ENCODE measurements at regions not wholly inside any gene's neighbourhood (a gene's known extent, or its start where the extent isn't known, plus 50 kb on each side); places are given as distances from the start of the nearest gene placed in this dataset.
"Not testable (repeated sequence)": the region's sequence is repeated elsewhere in the genome, so short reads cannot be mapped to it uniquely, and the experiment has no call there.

DNA sequence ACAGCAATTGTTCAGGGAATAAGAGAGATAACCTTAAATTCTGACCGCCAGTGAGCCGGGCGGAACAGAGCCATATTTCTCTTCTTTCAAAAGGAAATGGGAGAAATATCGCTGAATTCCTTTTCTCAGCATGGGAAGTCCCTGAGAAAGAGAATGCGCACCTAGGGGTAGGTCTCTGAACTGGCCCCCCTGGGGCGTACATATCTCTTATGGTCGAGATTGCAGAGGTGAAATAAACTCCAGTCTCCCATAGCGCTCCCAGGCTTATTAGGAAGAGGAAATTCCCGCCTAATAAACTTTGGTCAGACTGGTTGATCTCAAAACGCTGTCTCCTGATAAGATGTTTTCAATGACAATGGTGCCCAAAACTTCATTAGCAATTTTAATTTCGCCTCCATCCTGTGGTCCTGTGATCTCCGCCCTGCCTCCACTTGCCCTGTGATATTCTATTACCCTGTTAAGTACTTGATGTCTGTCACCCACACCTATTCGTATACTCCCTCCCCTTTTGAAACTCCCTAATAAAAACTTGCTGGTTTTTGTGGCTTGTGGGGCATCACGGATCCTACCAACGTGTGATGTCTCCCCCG lies 195.8 kb upstream of the HMCN1 start:
- H3K27ac Mint-ChIP-seq = not testable (repeated sequence)

DNA sequence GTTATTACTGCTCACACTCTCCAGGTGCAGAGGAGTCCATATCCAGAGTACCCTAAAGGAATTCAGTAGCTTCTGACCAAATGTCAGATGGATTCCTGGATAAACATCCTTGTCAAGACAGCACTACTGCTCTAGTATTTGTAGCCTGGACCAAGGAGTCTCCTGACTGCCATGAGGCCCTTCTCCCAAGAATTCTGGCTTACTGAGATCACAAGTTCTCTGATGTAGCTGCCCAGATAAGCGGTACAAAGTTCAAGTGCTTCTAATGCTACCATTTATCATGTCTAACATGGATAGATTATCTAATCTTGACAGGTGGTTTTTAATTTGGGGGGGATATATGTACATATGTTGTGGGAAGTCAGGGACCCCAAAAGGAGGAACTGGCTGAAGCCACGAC lies 196.6 kb upstream of the HMCN1 start:
- peaks cover 13% of the 10 kb centered on the region for H3K4me1 Mint-ChIP-seq
- H3K36me3 Mint-ChIP-seq = no peaks in the 10 kb centered on the region
- H3K27ac Mint-ChIP-seq = no peak overlapping the region
- H3K4me3 Mint-ChIP-seq = no peak overlapping the region
- H3K27me3 Mint-ChIP-seq = peaks cover 4% of the 10 kb centered on the region
- DNase-seq = no peak
- CTCF ChIA-PET = no interaction called here
- H3K9me3 Mint-ChIP-seq = peaks cover 12% of the 10 kb centered on the region

More for the DNA sequence above, 195.8 kb upstream of the HMCN1 start:
- H3K36me3 Mint-ChIP-seq, H3K27me3 Mint-ChIP-seq, H3K4me3 Mint-ChIP-seq, DNase-seq, CTCF ChIA-PET: not testable (repeated sequence)
- Mint-ChIP-seq H3K4me1 (peaks cover 13% of the 10 kb centered on the region), H3K9me3 (peaks cover 12% of the 10 kb centered on the region)

DNA sequence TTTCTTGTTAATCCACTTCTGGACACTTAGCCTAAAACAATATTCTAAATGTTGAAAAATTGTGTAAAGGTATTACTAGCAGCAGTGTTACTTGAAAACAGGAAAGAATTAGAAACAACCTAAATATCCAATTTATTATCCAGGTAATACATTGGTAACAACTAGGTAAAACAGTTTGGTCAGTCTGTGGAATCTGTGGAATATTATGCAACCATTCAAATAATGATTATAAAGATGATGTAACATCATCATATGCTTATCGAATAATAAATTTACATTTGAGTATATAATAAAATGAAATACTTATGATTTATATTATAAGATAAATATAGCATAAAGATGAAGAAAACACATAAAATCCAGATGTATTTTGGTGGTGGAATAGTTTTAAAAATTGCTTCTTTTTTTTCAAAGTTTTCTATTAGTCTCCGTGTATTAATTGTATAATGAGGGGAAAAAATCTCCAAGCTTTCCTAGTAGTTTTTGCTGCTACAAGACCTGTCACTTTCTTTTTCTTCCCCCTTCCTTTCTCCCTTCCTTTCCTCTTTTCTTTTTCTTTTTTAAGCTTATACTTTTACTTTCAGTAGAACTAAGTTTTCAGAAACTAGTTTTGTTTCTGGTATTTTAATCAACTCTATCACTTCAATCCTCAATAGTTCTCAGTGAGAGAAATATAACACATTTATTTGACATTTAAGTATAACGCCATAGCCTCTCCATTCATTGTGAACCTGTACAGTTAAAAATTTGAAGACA lies 197.8 kb upstream of the HMCN1 start:
- CTCF ChIA-PET = no interaction called here
- no peaks in the 10 kb centered on the region for H3K36me3 Mint-ChIP-seq
- peaks cover 12% of the 10 kb centered on the region for H3K9me3 Mint-ChIP-seq
- no peak overlapping the region for H3K27ac Mint-ChIP-seq
- peaks cover 13% of the 10 kb centered on the region for H3K4me1 Mint-ChIP-seq
- peaks cover 4% of the 10 kb centered on the region for H3K27me3 Mint-ChIP-seq
- DNase-seq = no peak
- no peak overlapping the region for H3K4me3 Mint-ChIP-seq

DNA sequence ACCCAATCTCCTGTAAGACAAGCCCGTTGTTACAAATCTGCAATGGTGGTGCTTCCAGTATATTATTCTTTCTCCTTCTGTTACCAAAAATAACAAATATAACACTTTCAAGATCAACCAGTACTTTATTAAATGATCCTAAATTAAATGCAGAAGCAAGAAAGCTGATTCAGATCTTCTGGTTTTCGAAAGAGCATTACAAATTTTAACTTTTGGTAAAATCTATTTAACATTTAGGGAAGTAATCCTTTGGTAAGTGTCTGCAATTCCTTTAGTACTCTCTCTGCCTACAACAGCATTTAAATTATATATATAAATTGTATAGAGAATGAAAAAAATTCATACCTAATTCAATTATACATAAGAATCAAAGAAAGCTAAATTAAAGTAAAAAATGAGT lies 198.6 kb upstream of the HMCN1 start:
- Mint-ChIP-seq H3K36me3 (no peaks in the 10 kb centered on the region), H3K4me1 (peaks cover 13% of the 10 kb centered on the region), H3K27me3 (peaks cover 4% of the 10 kb centered on the region), H3K4me3 (no peak overlapping the region), H3K9me3 (peaks cover 9% of the 10 kb centered on the region), H3K27ac (no peak overlapping the region)
- CTCF ChIA-PET = no interaction called here
- DNase-seq = no peak

DNA sequence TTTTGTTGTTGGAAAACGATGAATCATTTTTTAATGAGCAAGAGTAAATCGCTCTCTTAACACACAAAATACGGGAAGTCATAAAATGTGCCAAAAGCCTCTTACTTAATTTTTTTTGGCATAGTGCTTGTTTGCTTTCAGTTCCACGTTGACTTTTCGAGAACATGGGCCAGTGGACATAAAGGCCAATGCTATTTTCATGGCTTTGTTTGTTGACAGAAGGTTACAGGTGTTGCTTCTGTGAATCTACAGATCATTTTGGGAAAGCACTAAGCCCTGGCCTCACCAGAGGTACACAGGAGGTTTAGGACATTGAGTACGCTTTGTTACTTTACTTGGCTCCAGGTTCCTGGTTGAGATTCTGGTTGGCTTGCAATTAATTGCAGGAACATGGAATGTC lies 199.4 kb upstream of the HMCN1 start:
- Mint-ChIP-seq H3K4me1 (peaks cover 12% of the 10 kb centered on the region), H3K9me3 (peaks cover 8% of the 10 kb centered on the region), H3K4me3 (no peak overlapping the region), H3K27ac (no peak overlapping the region), H3K36me3 (no peaks in the 10 kb centered on the region), H3K27me3 (peaks cover 4% of the 10 kb centered on the region)
- CTCF ChIA-PET = no interaction called here
- DNase-seq = no peak

DNA sequence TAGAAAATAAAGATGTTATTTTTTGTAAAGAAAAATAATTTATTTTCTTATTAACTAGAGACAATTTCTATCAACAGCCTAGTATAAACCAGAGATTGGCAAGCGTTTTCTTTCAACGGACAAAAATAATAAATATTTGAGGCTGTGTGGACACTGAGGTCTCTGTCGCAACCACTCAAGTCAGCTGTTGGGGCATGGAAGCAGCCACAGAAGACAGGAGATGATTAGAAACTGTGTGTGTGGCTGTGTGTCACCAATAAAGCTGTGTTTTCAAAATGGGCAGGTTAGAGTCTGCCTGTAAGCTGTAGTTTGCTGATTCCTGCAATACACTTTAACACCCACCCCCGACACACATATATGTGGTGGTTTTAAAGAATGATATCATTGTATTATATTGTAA lies 200.6 kb upstream of the HMCN1 start:
- H3K27me3 Mint-ChIP-seq = peaks cover 4% of the 10 kb centered on the region
- CTCF ChIA-PET = interaction anchor here (0.9 kb wide), 1 partner anchor 136 kb away, joined by 3 read pairs; no protein-coding TSS in a partner anchor
- peaks cover 2% of the 10 kb centered on the region for H3K9me3 Mint-ChIP-seq
- no peaks in the 10 kb centered on the region for H3K36me3 Mint-ChIP-seq
- H3K4me1 Mint-ChIP-seq = peaks cover 5% of the 10 kb centered on the region
- no peak for DNase-seq
- no peak overlapping the region for H3K4me3 Mint-ChIP-seq
- H3K27ac Mint-ChIP-seq = no peak overlapping the region

DNA sequence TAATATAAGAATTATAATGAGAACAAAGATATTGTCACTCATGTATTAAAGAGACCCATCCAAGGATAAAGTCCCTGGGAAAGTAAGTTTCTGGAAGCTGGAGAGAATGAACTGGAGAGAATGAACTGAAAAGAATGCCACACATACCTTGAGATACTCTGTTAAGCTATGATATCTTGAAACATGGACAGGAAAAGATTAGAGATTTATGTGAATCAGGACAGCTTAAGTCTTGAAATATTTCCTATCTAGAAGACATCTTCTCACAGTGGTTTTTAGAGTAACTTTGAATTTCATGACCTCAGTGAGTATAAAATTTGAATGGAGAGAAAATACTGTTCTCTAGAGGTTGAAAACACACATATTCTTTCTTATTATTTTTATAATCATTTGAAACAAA lies 201.3 kb upstream of the HMCN1 start:
- H3K9me3 Mint-ChIP-seq = no peaks in the 10 kb centered on the region
- peaks cover 5% of the 10 kb centered on the region for H3K4me1 Mint-ChIP-seq
- H3K27ac Mint-ChIP-seq = no peak overlapping the region
- CTCF ChIA-PET = no interaction called here
- peaks cover 4% of the 10 kb centered on the region for H3K27me3 Mint-ChIP-seq
- no peak for DNase-seq
- H3K36me3 Mint-ChIP-seq = no peaks in the 10 kb centered on the region
- no peak overlapping the region for H3K4me3 Mint-ChIP-seq

GRCh38 chr1:185531838-185532237 lies 202.4 kb upstream of the HMCN1 start:
- no peaks in the 10 kb centered on the region for H3K9me3 Mint-ChIP-seq
- CTCF ChIA-PET = no interaction called here
- no peak overlapping the region for H3K27ac Mint-ChIP-seq
- H3K27me3 Mint-ChIP-seq = no peaks in the 10 kb centered on the region
- H3K4me3 Mint-ChIP-seq = no peak overlapping the region
- DNase-seq = no peak
- no peaks in the 10 kb centered on the region for H3K36me3 Mint-ChIP-seq
- peaks cover 3% of the 10 kb centered on the region for H3K4me1 Mint-ChIP-seq

GRCh38 chr1:185530215-185530614 lies 204.0 kb upstream of the HMCN1 start:
- no peaks in the 10 kb centered on the region for H3K9me3 Mint-ChIP-seq
- H3K4me1 Mint-ChIP-seq = no peaks in the 10 kb centered on the region
- no peaks in the 10 kb centered on the region for H3K36me3 Mint-ChIP-seq
- DNase-seq = no peak
- no peaks in the 10 kb centered on the region for H3K27me3 Mint-ChIP-seq
- CTCF ChIA-PET = interaction anchor here (0.6 kb wide), 1 partner anchor 29 kb away, joined by 3 read pairs; no protein-coding TSS in a partner anchor
- no peak overlapping the region for H3K27ac Mint-ChIP-seq
- H3K4me3 Mint-ChIP-seq = no peak overlapping the region

- H3K27me3 Mint-ChIP-seq = no peaks in the 10 kb centered on the region
- no peaks in the 10 kb centered on the region for H3K36me3 Mint-ChIP-seq
- CTCF ChIA-PET = no interaction called here
- H3K9me3 Mint-ChIP-seq = no peaks in the 10 kb centered on the region
- H3K27ac Mint-ChIP-seq = no peak overlapping the region
- no peak for DNase-seq
- no peak overlapping the region for H3K4me3 Mint-ChIP-seq
- H3K4me1 Mint-ChIP-seq = no peaks in the 10 kb centered on the region
Observed at GRCh38 chr1:185529673-185530072, 204.5 kb upstream of the HMCN1 start.

GRCh38 chr1:185528084-185528676 lies 206.0 kb upstream of the HMCN1 start:
- no peaks in the 10 kb centered on the region for H3K36me3 Mint-ChIP-seq
- CTCF ChIA-PET = no interaction called here
- H3K4me1 Mint-ChIP-seq = no peaks in the 10 kb centered on the region
- H3K9me3 Mint-ChIP-seq = peaks cover 2% of the 10 kb centered on the region
- DNase-seq = no peak
- no peaks in the 10 kb centered on the region for H3K27me3 Mint-ChIP-seq
- H3K27ac Mint-ChIP-seq = no peak overlapping the region
- no peak overlapping the region for H3K4me3 Mint-ChIP-seq

GRCh38 chr1:185526344-185527307 lies 207.6 kb upstream of the HMCN1 start:
- Mint-ChIP-seq H3K9me3 (peaks cover 2% of the 10 kb centered on the region), H3K27me3 (no peaks in the 10 kb centered on the region), H3K4me1 (no peaks in the 10 kb centered on the region), H3K36me3 (no peaks in the 10 kb centered on the region), H3K4me3 (no peak overlapping the region), H3K27ac (no peak overlapping the region)
- DNase-seq = no peak
- CTCF ChIA-PET = no interaction called here

GRCh38 chr1:185520188-185520920 lies 203.3 kb upstream of the IVNS1ABP start:
- no peak for DNase-seq
- no peak overlapping the region for H3K27ac Mint-ChIP-seq
- H3K9me3 Mint-ChIP-seq = peaks cover 15% of the 10 kb centered on the region
- H3K36me3 Mint-ChIP-seq = peaks cover 3% of the 10 kb centered on the region
- CTCF ChIA-PET = no interaction called here
- H3K4me3 Mint-ChIP-seq = no peak overlapping the region
- no peaks in the 10 kb centered on the region for H3K27me3 Mint-ChIP-seq
- no peaks in the 10 kb centered on the region for H3K4me1 Mint-ChIP-seq

All from activated naive CD4-positive, alpha-beta T cell treated with anti-CD3 and anti-CD28 coated beads, Interleukin-2, amount 10 ng/mL, durations not matched to agents 7 days and 5 days (primary cell).